Liver (tissue), 8 donors: ENCODE measurements at regions not wholly inside any gene's neighbourhood (a gene's known extent, or its start where the extent isn't known, plus 50 kb on each side); places are given as distances from the start of the nearest gene placed in this dataset.

Source experiments
- DNase-seq: peaks from one replicate; pipeline ENCODE4 v3.0.0-alpha.2; 2017; ENCODE audit warnings: low spot score
- H3K27ac ChIP-seq, 2 donors: one replicate each; pipeline ENCODE4 v1.7.0; 2013; ENCODE audit warnings: inconsistent platforms in 2 of 2, low read length in 2 of 2, control low read depth in 1 of 2, low read depth in 1 of 2, mild to moderate bottlenecking in 1 of 2
- H3K27me3 ChIP-seq, 4 donors: one replicate each; pipeline versions ENCODE4 v1.6.1 to v1.7.0; 2013; ENCODE audit warnings: low read length in 3 of 4, inconsistent platforms in 1 of 4, mild to moderate bottlenecking in 1 of 4, moderate library complexity in 1 of 4; ENCODE audit not compliant: control insufficient read depth in 4 of 4, insufficient read depth in 4 of 4
- H3K36me3 ChIP-seq, 4 donors: one replicate each; pipeline versions ENCODE4 v1.6.1 to v1.7.0; 2013; ENCODE audit warnings: low read length in 3 of 4, mild to moderate bottlenecking in 3 of 4, low read depth in 1 of 4, moderate library complexity in 1 of 4; ENCODE audit not compliant: control insufficient read depth in 4 of 4, insufficient read depth in 3 of 4
- H3K4me1 ChIP-seq, 4 donors: one replicate each; pipeline versions ENCODE4 v1.6.1 to v1.7.0; 2013; ENCODE audit warnings: low read length in 3 of 4, mild to moderate bottlenecking in 3 of 4, moderate library complexity in 1 of 4; ENCODE audit not compliant: control insufficient read depth in 4 of 4, insufficient read depth in 4 of 4
- H3K4me3 ChIP-seq, 3 donors: one replicate each; pipeline versions ENCODE4 v1.6.1 to v1.7.0; 2013; ENCODE audit warnings: low read length in 3 of 3, control low read depth in 1 of 3, low read depth in 1 of 3, mild to moderate bottlenecking in 1 of 3
- H3K9ac ChIP-seq, 2 donors: one replicate each; pipeline ENCODE4 v1.7.0; 2013; ENCODE audit warnings: low read length in 2 of 2, mild to moderate bottlenecking in 2 of 2, moderate library complexity in 2 of 2, control low read depth in 1 of 2, low read depth in 1 of 2
- H3K9me3 ChIP-seq, 4 donors: one replicate each; pipeline versions ENCODE4 v1.6.1 to v1.7.0; 2013; ENCODE audit warnings: low read length in 3 of 4; ENCODE audit not compliant: control insufficient read depth in 4 of 4
- CTCF ChIP-seq: fragments of 150-350 bp; IDR thresholded peaks from 2 replicates; pipeline ENCODE4 v1.5.1; 2017; ENCODE audit warnings: improper control_type of control experiment, low read depth, low read length; ENCODE audit not compliant: missing input control
- EGR1 ChIP-seq, 2 donors: IDR thresholded peaks; 2 replicates each; pipeline ENCODE4 v1.6.1; 2016 to 2018; ENCODE audit warnings: antibody characterized with exemption in 2 of 2, low read depth in 2 of 2
- FOXA1 ChIP-seq: IDR thresholded peaks from 2 replicates; pipeline ENCODE4 v1.6.1; 2016; ENCODE audit warnings: antibody characterized with exemption
- FOXA2 ChIP-seq: IDR thresholded peaks from 2 replicates; pipeline ENCODE4 v1.6.1; 2016; ENCODE audit warnings: antibody characterized with exemption
- GABPA ChIP-seq, 2 donors: IDR thresholded peaks in 1 of 2; conservative IDR thresholded peaks in 1 of 2; 2 replicates each; pipeline ENCODE4 v1.6.1; 2016; ENCODE audit warnings: antibody characterized with exemption in 2 of 2, mild to moderate bottlenecking in 1 of 2, moderate library complexity in 1 of 2
- HNF4A ChIP-seq, 2 donors: conservative IDR thresholded peaks; 2 replicates each; pipeline ENCODE4 v1.6.1; 2016; ENCODE audit warnings: antibody characterized with exemption in 2 of 2, mild to moderate bottlenecking in 2 of 2
- HNF4G ChIP-seq: IDR thresholded peaks from 2 replicates; pipeline ENCODE4 v1.6.1; 2016; ENCODE audit warnings: antibody characterized with exemption
- JUND ChIP-seq, 2 donors: IDR thresholded peaks; 2 replicates each; pipeline ENCODE4 v1.6.1; 2016; ENCODE audit warnings: antibody characterized with exemption in 2 of 2
- MAX ChIP-seq: IDR thresholded peaks from 2 replicates; pipeline ENCODE4 v1.6.1; 2016; ENCODE audit warnings: antibody characterized with exemption
- NR2F2 ChIP-seq: IDR thresholded peaks from 2 replicates; pipeline ENCODE4 v1.6.1; 2016; ENCODE audit warnings: antibody characterized with exemption
- RAD21 ChIP-seq, 2 donors: IDR thresholded peaks; 2 replicates each; pipeline ENCODE4 v1.6.1; 2016; ENCODE audit warnings: antibody characterized with exemption in 2 of 2, mild to moderate bottlenecking in 2 of 2
- RXRA ChIP-seq, 2 donors: IDR thresholded peaks; 2 replicates each; pipeline ENCODE4 v1.6.1; 2017 to 2018; ENCODE audit warnings: antibody characterized with exemption in 2 of 2, mild to moderate bottlenecking in 1 of 2
- SP1 ChIP-seq: IDR thresholded peaks from 2 replicates; pipeline ENCODE4 v1.6.1; 2018; ENCODE audit warnings: antibody characterized with exemption, mild to moderate bottlenecking
- TAF1 ChIP-seq: conservative IDR thresholded peaks from 2 replicates; pipeline ENCODE4 v1.6.1; 2016; ENCODE audit warnings: antibody characterized with exemption, mild to moderate bottlenecking
- YY1 ChIP-seq: IDR thresholded peaks from 2 replicates; pipeline ENCODE4 v1.6.1; 2016; ENCODE audit warnings: antibody characterized with exemption, mild to moderate bottlenecking
- WGBS: extraction: QIAGEN DNeasy Blood & Tissue Kit; methylation state at CpG from one replicate; pipeline ENCODE4 v1.1.7; 2013; 5-methylcytosine and 5-hydroxymethylcytosine counted together
- TF ChIP-seq, protein P1 (sequence below): IDR thresholded peaks from 2 replicates; pipeline ENCODE4 v1.6.1; 2016; ENCODE audit warnings: antibody characterized with exemption
- TF ChIP-seq, protein P2 (sequence below): IDR thresholded peaks from 2 replicates; pipeline ENCODE4 v1.6.1; 2016; ENCODE audit warnings: antibody characterized with exemption, mild to moderate bottlenecking
- TF ChIP-seq, protein P3 (sequence below): IDR thresholded peaks from 2 replicates; pipeline ENCODE4 v1.6.1; 2016; ENCODE audit warnings: antibody characterized with exemption
- donor health status: healthy.
- donor health status: healthy.
- donor health status: healthy.
- donor health status: healthy.
- donor health status: healthy.

- Histone ChIP-seq H3K27me3 (no peaks in the 10 kb centered on the region), H3K9me3 (peaks cover 0 to 4% (median 1%) of the 10 kb centered on the region in 4 donors), H3K36me3 (no peaks in the 10 kb centered on the region), H3K4me3 (no peak overlapping the region), H3K4me1 (no peaks in the 10 kb centered on the region), H3K9ac (no peak overlapping the region), H3K27ac (no peak overlapping the region)
- 87% methylated on average over 8 of the region's 8 CpGs for WGBS
- no peak for TF ChIP-seq FOXA2
- TF ChIP-seq FOXA1 = no peak
- TF ChIP-seq, protein P1, sequence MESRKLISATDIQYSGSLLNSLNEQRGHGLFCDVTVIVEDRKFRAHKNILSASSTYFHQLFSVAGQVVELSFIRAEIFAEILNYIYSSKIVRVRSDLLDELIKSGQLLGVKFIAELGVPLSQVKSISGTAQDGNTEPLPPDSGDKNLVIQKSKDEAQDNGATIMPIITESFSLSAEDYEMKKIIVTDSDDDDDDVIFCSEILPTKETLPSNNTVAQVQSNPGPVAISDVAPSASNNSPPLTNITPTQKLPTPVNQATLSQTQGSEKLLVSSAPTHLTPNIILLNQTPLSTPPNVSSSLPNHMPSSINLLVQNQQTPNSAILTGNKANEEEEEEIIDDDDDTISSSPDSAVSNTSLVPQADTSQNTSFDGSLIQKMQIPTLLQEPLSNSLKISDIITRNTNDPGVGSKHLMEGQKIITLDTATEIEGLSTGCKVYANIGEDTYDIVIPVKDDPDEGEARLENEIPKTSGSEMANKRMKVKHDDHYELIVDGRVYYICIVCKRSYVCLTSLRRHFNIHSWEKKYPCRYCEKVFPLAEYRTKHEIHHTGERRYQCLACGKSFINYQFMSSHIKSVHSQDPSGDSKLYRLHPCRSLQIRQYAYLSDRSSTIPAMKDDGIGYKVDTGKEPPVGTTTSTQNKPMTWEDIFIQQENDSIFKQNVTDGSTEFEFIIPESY = no peak
- TF ChIP-seq CTCF = no peak
- TF ChIP-seq YY1 = no peak
- TF ChIP-seq, protein P2, sequence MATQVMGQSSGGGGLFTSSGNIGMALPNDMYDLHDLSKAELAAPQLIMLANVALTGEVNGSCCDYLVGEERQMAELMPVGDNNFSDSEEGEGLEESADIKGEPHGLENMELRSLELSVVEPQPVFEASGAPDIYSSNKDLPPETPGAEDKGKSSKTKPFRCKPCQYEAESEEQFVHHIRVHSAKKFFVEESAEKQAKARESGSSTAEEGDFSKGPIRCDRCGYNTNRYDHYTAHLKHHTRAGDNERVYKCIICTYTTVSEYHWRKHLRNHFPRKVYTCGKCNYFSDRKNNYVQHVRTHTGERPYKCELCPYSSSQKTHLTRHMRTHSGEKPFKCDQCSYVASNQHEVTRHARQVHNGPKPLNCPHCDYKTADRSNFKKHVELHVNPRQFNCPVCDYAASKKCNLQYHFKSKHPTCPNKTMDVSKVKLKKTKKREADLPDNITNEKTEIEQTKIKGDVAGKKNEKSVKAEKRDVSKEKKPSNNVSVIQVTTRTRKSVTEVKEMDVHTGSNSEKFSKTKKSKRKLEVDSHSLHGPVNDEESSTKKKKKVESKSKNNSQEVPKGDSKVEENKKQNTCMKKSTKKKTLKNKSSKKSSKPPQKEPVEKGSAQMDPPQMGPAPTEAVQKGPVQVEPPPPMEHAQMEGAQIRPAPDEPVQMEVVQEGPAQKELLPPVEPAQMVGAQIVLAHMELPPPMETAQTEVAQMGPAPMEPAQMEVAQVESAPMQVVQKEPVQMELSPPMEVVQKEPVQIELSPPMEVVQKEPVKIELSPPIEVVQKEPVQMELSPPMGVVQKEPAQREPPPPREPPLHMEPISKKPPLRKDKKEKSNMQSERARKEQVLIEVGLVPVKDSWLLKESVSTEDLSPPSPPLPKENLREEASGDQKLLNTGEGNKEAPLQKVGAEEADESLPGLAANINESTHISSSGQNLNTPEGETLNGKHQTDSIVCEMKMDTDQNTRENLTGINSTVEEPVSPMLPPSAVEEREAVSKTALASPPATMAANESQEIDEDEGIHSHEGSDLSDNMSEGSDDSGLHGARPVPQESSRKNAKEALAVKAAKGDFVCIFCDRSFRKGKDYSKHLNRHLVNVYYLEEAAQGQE = no peak
- no peak for TF ChIP-seq HNF4A (conservative IDR thresholded peaks at IDR 0.05)
- no peak for TF ChIP-seq RXRA (IDR thresholded peaks at IDR 0.05)
- no peak for TF ChIP-seq SP1
- no peak for TF ChIP-seq TAF1
- no peak for TF ChIP-seq EGR1 (IDR thresholded peaks at IDR 0.05; ENCODE audit: low read depth in 2 of 2)
- no peak for TF ChIP-seq NR2F2
- TF ChIP-seq GABPA (IDR thresholded peaks at IDR 0.05 in 1 of 2, conservative IDR thresholded peaks at IDR 0.05 in 1 of 2) = no peak
- no peak for TF ChIP-seq JUND (IDR thresholded peaks at IDR 0.05)
- no peak for TF ChIP-seq RAD21 (IDR thresholded peaks at IDR 0.05)
- TF ChIP-seq MAX = no peak
- TF ChIP-seq, protein P3, sequence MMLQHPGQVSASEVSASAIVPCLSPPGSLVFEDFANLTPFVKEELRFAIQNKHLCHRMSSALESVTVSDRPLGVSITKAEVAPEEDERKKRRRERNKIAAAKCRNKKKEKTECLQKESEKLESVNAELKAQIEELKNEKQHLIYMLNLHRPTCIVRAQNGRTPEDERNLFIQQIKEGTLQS = no peak
- TF ChIP-seq HNF4G = no peak
- DNase-seq = no peak
Observed at GRCh38 chr4:4614925-4615678, 73.3 kb upstream of the STX18 start.
